ENCODE measurements at regions not wholly inside any gene's neighbourhood (a gene's known extent, or its start where the extent isn't known, plus 50 kb on each side); places are given as distances from the start of the nearest gene placed in this dataset.
A peak's percentile ranks its signal among the peaks of the same experiment; 100 is the strongest.

DNA sequence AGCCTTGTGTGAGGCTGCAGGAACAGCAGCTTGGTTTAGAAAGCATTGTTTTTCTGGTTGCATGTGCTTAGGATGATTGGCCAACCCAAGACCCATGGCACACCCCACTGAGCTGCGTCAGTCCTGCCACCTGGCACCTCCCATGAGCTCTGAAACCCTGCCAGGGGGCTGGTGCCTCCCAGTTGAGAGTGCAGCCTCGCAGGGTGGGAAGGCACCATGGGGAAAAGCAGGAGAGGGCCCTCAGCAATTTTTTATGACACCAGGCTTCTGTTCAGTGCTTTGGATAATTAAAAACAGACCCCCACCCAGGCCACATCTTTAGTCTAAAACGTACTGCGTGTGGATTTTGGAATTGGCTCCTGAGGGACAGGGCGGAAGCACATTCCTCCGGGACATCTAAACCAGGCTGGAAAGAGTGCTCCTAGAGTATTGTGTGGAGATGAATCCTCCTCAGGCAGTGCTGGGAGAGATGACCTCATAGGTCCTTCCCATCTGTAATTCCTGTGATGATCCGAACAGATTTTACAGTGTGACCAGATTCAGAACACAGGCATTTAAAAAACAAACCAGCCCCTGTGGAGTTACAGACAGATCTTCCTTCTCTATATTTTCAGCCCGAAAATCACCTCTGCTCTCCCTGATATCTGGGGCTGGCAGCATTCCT is 438.3 kb downstream of the ZNF521 start:
- Histone ChIP-seq H3K4me3 (ENCODE audit: insufficient read depth, low read depth, low read length) (no peak overlapping the region), H4K8ac (ENCODE audit: low read depth in 2 of 2, low read length in 2 of 2) (no peak overlapping the region), H3K23ac (ENCODE audit: low read depth, low read length) (no peak overlapping the region), H2BK120ac (ENCODE audit: low read depth, low read length) (no peak overlapping the region), H3K79me1 (ENCODE audit: low read depth in 1 of 2, low read length in 2 of 2) (no peaks in the 10 kb centered on the region), H2AK5ac (ENCODE audit: low read depth, low read length) (no peak overlapping the region; the same call in 1 of the 2 replicates), H3K56ac (ENCODE audit: extremely low read depth, insufficient read depth, low read length) (no peak overlapping the region), H2BK15ac (ENCODE audit: low read depth, low read length) (no peak overlapping the region), H3K14ac (replicated peaks; ENCODE audit: low read depth, low read length) (no peak overlapping the region), H3K4me1 (ENCODE audit: control insufficient read depth, insufficient read depth, low read length) (no peaks in the 10 kb centered on the region), H3K9ac (ENCODE audit: low read depth, low read length) (no peak overlapping the region), H3K27me3 (ENCODE audit: control insufficient read depth, insufficient read depth, low read length) (peaks cover 50% of the 10 kb centered on the region), H2AK9ac (replicated peaks; ENCODE audit: low read depth, low read length, poor library complexity) (no peak overlapping the region), H3K4ac (ENCODE audit: low read depth, low read length) (no peak overlapping the region), H2BK5ac (ENCODE audit: low read depth, low read length, poor library complexity, severe bottlenecking) (no peak overlapping the region), H3K27ac (ENCODE audit: insufficient read depth, low read length) (no peak overlapping the region), H3K4me2 (ENCODE audit: low read depth, low read length) (no peak overlapping the region), H3K9me3 (ENCODE audit: control insufficient read depth, insufficient read depth, low read length) (no peaks in the 10 kb centered on the region), H3K36me3 (ENCODE audit: control insufficient read depth, insufficient read depth, low read length) (no peaks in the 10 kb centered on the region), H3K18ac (ENCODE audit: low read depth, low read length) (no peak overlapping the region), H4K20me1 (ENCODE audit: insufficient read depth, low read length) (no peaks in the 10 kb centered on the region), H2BK20ac (ENCODE audit: low read depth, low read length) (no peak overlapping the region), H4K5ac (ENCODE audit: low read depth, low read length) (no peak overlapping the region), H2AFZ (replicated peaks; ENCODE audit: low read length, poor library complexity) (peak overlapping the region; percentile 23), H3K9me1 (ENCODE audit: insufficient read depth, low read length) (peaks cover 5% of the 10 kb centered on the region), H4K91ac (ENCODE audit: insufficient read depth, low read depth, low read length) (no peak overlapping the region)
- TF ChIP-seq MXI1 (IDR thresholded peaks at IDR 0.05; ENCODE audit: borderline replicate concordance, low read depth, low read length) (no peak), POLR2A (IDR thresholded peaks at IDR 0.05; ENCODE audit: low read depth, low read length) (no peak), CHD1 (IDR thresholded peaks at IDR 0.05; ENCODE audit: low read depth, low read length) (no peak), RCOR1 (IDR thresholded peaks at IDR 0.05; ENCODE audit: insufficient replicate concordance, low read length) (no peak), FOS (IDR thresholded peaks at IDR 0.05; ENCODE audit: low read depth, low read length) (no peak), NFE2L2 (IDR thresholded peaks at IDR 0.05; ENCODE audit: low read depth, low read length) (no peak), BHLHE40 (IDR thresholded peaks at IDR 0.05; ENCODE audit: low read depth, low read length) (no peak), SMC3 (IDR thresholded peaks at IDR 0.05; ENCODE audit: low read depth, low read length) (no peak), CTCF (conservative IDR thresholded peaks at IDR 0.05; ENCODE audit: low read depth, low read length) (no peak), CEBPB (IDR thresholded peaks at IDR 0.05; ENCODE audit: low read depth, low read length) (no peak), MAZ (IDR thresholded peaks at IDR 0.05; ENCODE audit: borderline replicate concordance, low read depth, low read length) (no peak), ELK1 (IDR thresholded peaks at IDR 0.05; ENCODE audit: borderline replicate concordance, low read depth, low read length) (no peak), RAD21 (IDR thresholded peaks at IDR 0.05; ENCODE audit: low read length) (no peak), USF2 (IDR thresholded peaks at IDR 0.05; ENCODE audit: low read depth, low read length) (no peak), RFX5 (IDR thresholded peaks at IDR 0.05; ENCODE audit: low read depth, low read length) (no peak), MAFK (IDR thresholded peaks at IDR 0.05; ENCODE audit: low read depth, low read length) (no peak)
- intact Hi-C loops (cut with micrococcal nuclease): no loop called here
- ChIA-PET CTCF (no interaction called here), POLR2A (ENCODE audit: unreplicated experiment) (no interaction called here)
- DNase-seq (no peak), ATAC-seq (ENCODE audit: low read depth) (peak; percentile 58; the same call in 1 of the 2 replicates)
- in situ Hi-C loops (cut with MboI; ENCODE audit: low sequenced_read_pairs): no loop called here
- dilution Hi-C loops (cut with HindIII; ENCODE audit: low sequenced_read_pairs, unreplicated experiment): no loop called here
- no TSS peak for BruUV-seq (replicated peaks)
- 80% methylated on average over 1 of the region's 8 CpGs; no CpG with 5 or more reads in 1 of the 2 experiments for WGBS, 2 experiments (ENCODE audit: extremely low coverage in 2 of 2, insufficient read length in 1 of 2)
